Neural progenitor cell (in vitro differentiated cells): ENCODE measurements at regions not wholly inside any gene's neighbourhood (a gene's known extent, or its start where the extent isn't known, plus 50 kb on each side); places are given as distances from the start of the nearest gene placed in this dataset.

Experiments
- DNase-seq: peaks from one replicate; pipeline ENCODE4 v3.0.0-alpha.2; 2016; ENCODE audit warnings: low spot score
- H2AFZ ChIP-seq: fragments of 200-600 bp; sonication (generic); replicated peaks from 2 replicates; pipeline ENCODE4 v1.6.1; 2016; ENCODE audit warnings: antibody characterized with exemption
- H3F3A ChIP-seq: fragments of 200-600 bp; sonication (generic); 2 replicates; pipeline ENCODE4 v1.6.1; 2016; ENCODE audit warnings: antibody characterized with exemption, low read depth
- H3K27ac ChIP-seq: fragments of 200-600 bp; sonication (generic); 2 replicates; pipeline ENCODE4 v1.5.1; 2016; ENCODE audit warnings: mild to moderate bottlenecking
- H3K27me3 ChIP-seq: fragments of 200-600 bp; sonication (generic); 2 replicates; pipeline ENCODE4 v1.6.1; 2016; ENCODE audit warnings: mild to moderate bottlenecking, moderate library complexity
- H3K36me3 ChIP-seq: fragments of 200-600 bp; sonication (generic); 2 replicates; pipeline ENCODE4 v1.5.1; 2016
- H3K4me1 ChIP-seq: fragments of 200-600 bp; sonication (generic); 2 replicates; pipeline ENCODE4 v1.6.1; 2016; ENCODE audit warnings: mixed run types
- H3K4me2 ChIP-seq: fragments of 200-600 bp; sonication (generic); 2 replicates; pipeline ENCODE4 v1.6.1; 2016
- H3K4me3 ChIP-seq: fragments of 200-600 bp; sonication (generic); 2 replicates; pipeline ENCODE4 v1.5.1; 2016
- H3K79me2 ChIP-seq: fragments of 200-600 bp; sonication (generic); 2 replicates; pipeline ENCODE4 v1.6.1; 2016; ENCODE audit warnings: low read depth
- H3K9ac ChIP-seq: fragments of 200-600 bp; sonication (generic); 2 replicates; pipeline ENCODE4 v1.6.1; 2016
- H3K9me3 ChIP-seq: fragments of 200-600 bp; sonication (generic); 2 replicates; pipeline ENCODE4 v1.5.1; 2016; ENCODE audit warnings: low read depth
- H4K20me1 ChIP-seq: fragments of 200-600 bp; sonication (generic); 2 replicates; pipeline ENCODE4 v1.6.1; 2016; ENCODE audit warnings: low read depth
- H3K27ac Mint-ChIP-seq: 3 replicates; pipeline ENCODE4 v1.8.0; 2021; ENCODE audit warnings: mixed read lengths
- H3K27me3 Mint-ChIP-seq: 2 replicates; pipeline ENCODE4 v1.8.0; 2022; ENCODE audit warnings: low read depth, mild to moderate bottlenecking, inconsistent platforms, moderate library complexity, mixed read lengths; ENCODE audit not compliant: insufficient read depth
- H3K36me3 Mint-ChIP-seq: 3 replicates; pipeline ENCODE4 v1.8.0; 2021; ENCODE audit warnings: mixed read lengths
- H3K4me1 Mint-ChIP-seq: 3 replicates; pipeline ENCODE4 v1.8.0; 2021; ENCODE audit warnings: mixed read lengths
- H3K4me3 Mint-ChIP-seq: 3 replicates; pipeline ENCODE4 v1.8.0; 2021; ENCODE audit warnings: mild to moderate bottlenecking, moderate library complexity, mixed read lengths
- H3K9me3 Mint-ChIP-seq: 3 replicates; pipeline ENCODE4 v1.8.0; 2020; ENCODE audit warnings: mixed read lengths
- EZH2 ChIP-seq: fragments of 200-600 bp; sonication (generic); IDR thresholded peaks from 2 replicates; pipeline ENCODE4 v1.6.1; 2017; ENCODE audit warnings: antibody characterized with exemption, mild to moderate bottlenecking, moderate library complexity
- EZH2phosphoT487 ChIP-seq: fragments of 200-600 bp; sonication (generic); IDR thresholded peaks from 2 replicates; pipeline ENCODE4 v1.6.1; 2017; ENCODE audit warnings: antibody characterized with exemption
- TF ChIP-seq, protein P1 (sequence below): fragments of 200-600 bp; sonication (generic); IDR thresholded peaks from 2 replicates; pipeline ENCODE4 v1.5.1; 2017; ENCODE audit warnings: antibody characterized with exemption, mild to moderate bottlenecking

- no peaks in the 10 kb centered on the region for H3K4me1 Mint-ChIP-seq
- H3K27ac ChIP-seq: no peak overlapping the region
- no peaks in the 10 kb centered on the region for H4K20me1 ChIP-seq
- no peaks in the 10 kb centered on the region for H3K36me3 ChIP-seq
- no peak overlapping the region for H3K4me3 ChIP-seq
- H3K27ac Mint-ChIP-seq: no peak overlapping the region
- H3K27me3 Mint-ChIP-seq: peaks cover 3% of the 10 kb centered on the region
- no peak overlapping the region for H3K4me2 ChIP-seq
- no peaks in the 10 kb centered on the region for H3K9me3 ChIP-seq
- no peak for TF ChIP-seq EZH2phosphoT487
- TF ChIP-seq, protein P1, sequence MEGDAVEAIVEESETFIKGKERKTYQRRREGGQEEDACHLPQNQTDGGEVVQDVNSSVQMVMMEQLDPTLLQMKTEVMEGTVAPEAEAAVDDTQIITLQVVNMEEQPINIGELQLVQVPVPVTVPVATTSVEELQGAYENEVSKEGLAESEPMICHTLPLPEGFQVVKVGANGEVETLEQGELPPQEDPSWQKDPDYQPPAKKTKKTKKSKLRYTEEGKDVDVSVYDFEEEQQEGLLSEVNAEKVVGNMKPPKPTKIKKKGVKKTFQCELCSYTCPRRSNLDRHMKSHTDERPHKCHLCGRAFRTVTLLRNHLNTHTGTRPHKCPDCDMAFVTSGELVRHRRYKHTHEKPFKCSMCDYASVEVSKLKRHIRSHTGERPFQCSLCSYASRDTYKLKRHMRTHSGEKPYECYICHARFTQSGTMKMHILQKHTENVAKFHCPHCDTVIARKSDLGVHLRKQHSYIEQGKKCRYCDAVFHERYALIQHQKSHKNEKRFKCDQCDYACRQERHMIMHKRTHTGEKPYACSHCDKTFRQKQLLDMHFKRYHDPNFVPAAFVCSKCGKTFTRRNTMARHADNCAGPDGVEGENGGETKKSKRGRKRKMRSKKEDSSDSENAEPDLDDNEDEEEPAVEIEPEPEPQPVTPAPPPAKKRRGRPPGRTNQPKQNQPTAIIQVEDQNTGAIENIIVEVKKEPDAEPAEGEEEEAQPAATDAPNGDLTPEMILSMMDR: no peak
- no peak for TF ChIP-seq EZH2
- H3K4me3 Mint-ChIP-seq: no peak overlapping the region
- DNase-seq: no peak
- H3K9ac ChIP-seq: no peak overlapping the region
- H3K27me3 ChIP-seq: no peaks in the 10 kb centered on the region
- H3F3A ChIP-seq: no peaks in the 10 kb centered on the region
- H3K79me2 ChIP-seq: no peaks in the 10 kb centered on the region
- no peaks in the 10 kb centered on the region for H3K4me1 ChIP-seq
- peaks cover 6% of the 10 kb centered on the region for H3K9me3 Mint-ChIP-seq
- no peaks in the 10 kb centered on the region for H3K36me3 Mint-ChIP-seq
- no peak overlapping the region for H2AFZ ChIP-seq
These were observed 806.3 kb upstream of the IGFBP7 start for GRCh38 chr4:57916479-57916878.

DNA sequence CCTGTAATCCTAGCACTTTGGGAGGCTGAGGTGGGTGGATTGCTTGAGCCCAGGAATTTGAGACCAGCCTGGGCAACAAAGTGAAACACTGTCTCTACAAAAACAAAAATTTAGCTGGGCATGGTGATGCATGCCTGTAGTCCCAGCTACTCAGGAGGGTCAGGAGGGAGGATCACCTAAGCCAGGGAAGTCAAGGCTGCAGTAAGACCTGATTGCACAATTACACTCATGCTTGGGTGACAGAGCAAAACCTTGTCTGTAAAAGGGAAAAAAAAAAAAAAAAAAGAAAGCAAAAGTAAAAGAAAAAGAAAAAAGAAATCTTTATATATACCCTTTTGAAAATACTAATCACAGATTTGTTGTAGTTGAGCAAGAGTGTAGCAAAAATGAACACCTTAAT, 801.0 kb upstream of the IGFBP7 start:
- Mint-ChIP-seq H3K9me3 (no peaks in the 10 kb centered on the region), H3K27me3 (no peaks in the 10 kb centered on the region), H3K4me1 (no peaks in the 10 kb centered on the region), H3K36me3 (no peaks in the 10 kb centered on the region), H3K27ac (no peak overlapping the region), H3K4me3 (no peak overlapping the region)
- no peaks in the 10 kb centered on the region for H3F3A ChIP-seq
- no peak overlapping the region for H2AFZ ChIP-seq
- H3K4me1 ChIP-seq: no peaks in the 10 kb centered on the region
- no peak overlapping the region for H3K27ac ChIP-seq
- DNase-seq: no peak
- H4K20me1 ChIP-seq: no peaks in the 10 kb centered on the region
- no peak overlapping the region for H3K4me2 ChIP-seq
- no peaks in the 10 kb centered on the region for H3K36me3 ChIP-seq
- H3K79me2 ChIP-seq: no peaks in the 10 kb centered on the region
- H3K9me3 ChIP-seq: no peaks in the 10 kb centered on the region
- TF ChIP-seq EZH2 (no peak), EZH2phosphoT487 (no peak)
- TF ChIP-seq, protein P1: no peak
- H3K9ac ChIP-seq: no peak overlapping the region
- no peak overlapping the region for H3K4me3 ChIP-seq
- H3K27me3 ChIP-seq: no peaks in the 10 kb centered on the region

GRCh38 chr4:57910151-57910550, 800.0 kb upstream of the IGFBP7 start:
- no peak for DNase-seq
- Histone ChIP-seq H3K9me3 (no peaks in the 10 kb centered on the region), H3K79me2 (no peaks in the 10 kb centered on the region), H3K36me3 (no peaks in the 10 kb centered on the region), H3K4me1 (no peaks in the 10 kb centered on the region), H3K4me2 (no peak overlapping the region), H3K27me3 (no peaks in the 10 kb centered on the region), H3K4me3 (no peak overlapping the region), H2AFZ (no peak overlapping the region), H3K27ac (no peak overlapping the region), H3F3A (no peaks in the 10 kb centered on the region), H4K20me1 (no peaks in the 10 kb centered on the region), H3K9ac (no peak overlapping the region)
- Mint-ChIP-seq H3K4me1 (no peaks in the 10 kb centered on the region), H3K36me3 (no peaks in the 10 kb centered on the region), H3K27ac (no peak overlapping the region), H3K4me3 (no peak overlapping the region), H3K9me3 (no peaks in the 10 kb centered on the region), H3K27me3 (no peaks in the 10 kb centered on the region)
- TF ChIP-seq, protein P1: no peak
- TF ChIP-seq EZH2phosphoT487: no peak
- no peak for TF ChIP-seq EZH2

DNA sequence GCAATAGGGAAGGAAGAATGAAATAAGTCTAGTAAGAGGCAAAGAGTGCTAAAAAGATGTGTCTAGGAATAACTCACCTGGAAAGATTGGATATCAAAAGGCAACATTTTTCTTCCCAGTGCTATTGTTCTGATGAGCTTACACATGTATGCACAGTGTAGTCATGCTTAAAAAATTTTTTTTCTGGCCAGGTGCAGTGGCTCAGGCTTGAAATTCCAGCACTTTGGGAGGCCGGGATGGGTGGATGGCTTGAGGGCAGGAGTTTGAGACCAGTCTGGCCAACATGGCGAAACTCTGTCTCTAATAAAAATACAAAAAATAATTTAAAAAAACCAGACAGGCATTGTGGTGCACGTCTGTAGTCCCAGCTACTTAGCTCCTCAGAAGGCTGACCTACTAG, 795.8 kb upstream of the IGFBP7 start:
- H3F3A ChIP-seq: no peaks in the 10 kb centered on the region
- H3K4me3 Mint-ChIP-seq: no peak overlapping the region

More for the DNA sequence above, 795.8 kb upstream of the IGFBP7 start:
- TF ChIP-seq, protein P1: no peak
- TF ChIP-seq EZH2phosphoT487 (no peak), EZH2 (no peak)
- no peak overlapping the region for H3K27ac ChIP-seq
- H3K27me3 ChIP-seq: no peaks in the 10 kb centered on the region
- H3K9ac ChIP-seq: no peak overlapping the region
- no peak overlapping the region for H3K4me3 ChIP-seq
- no peaks in the 10 kb centered on the region for H3K36me3 ChIP-seq
- Mint-ChIP-seq H3K4me1 (no peaks in the 10 kb centered on the region), H3K36me3 (no peaks in the 10 kb centered on the region), H3K9me3 (no peaks in the 10 kb centered on the region), H3K27me3 (no peaks in the 10 kb centered on the region), H3K27ac (no peak overlapping the region)
- H3K9me3 ChIP-seq: no peaks in the 10 kb centered on the region
- no peak for DNase-seq
- no peaks in the 10 kb centered on the region for H3K79me2 ChIP-seq
- no peak overlapping the region for H3K4me2 ChIP-seq
- no peaks in the 10 kb centered on the region for H3K4me1 ChIP-seq
- no peak overlapping the region for H2AFZ ChIP-seq
- no peaks in the 10 kb centered on the region for H4K20me1 ChIP-seq
